Activated CD8-positive, alpha-beta memory T cell treated with anti-CD3 and anti-CD28 coated beads, Interleukin-2, amount 50 U/mL, for 4 hours (primary cell): ENCODE measurements at regions not wholly inside any gene's neighbourhood (a gene's known extent, or its start where the extent isn't known, plus 50 kb on each side); places are given as distances from the start of the nearest gene placed in this dataset.

Experiments used
- DNase-seq: peaks from one replicate; pipeline ENCODE4 v3.0.0-alpha.2; 2020

- DNase-seq: no peak
These were observed 913.6 kb downstream of the GALC start for GRCh38 chr14:87079416-87079815.

- DNase-seq: no peak
These were observed 916.1 kb downstream of the GALC start for GRCh38 chr14:87076922-87077321.

- no peak for DNase-seq
These were observed 916.8 kb downstream of the GALC start for GRCh38 chr14:87076146-87076545.

- DNase-seq: no peak
These were observed 919.0 kb downstream of the GALC start for GRCh38 chr14:87073880-87074570.

DNA sequence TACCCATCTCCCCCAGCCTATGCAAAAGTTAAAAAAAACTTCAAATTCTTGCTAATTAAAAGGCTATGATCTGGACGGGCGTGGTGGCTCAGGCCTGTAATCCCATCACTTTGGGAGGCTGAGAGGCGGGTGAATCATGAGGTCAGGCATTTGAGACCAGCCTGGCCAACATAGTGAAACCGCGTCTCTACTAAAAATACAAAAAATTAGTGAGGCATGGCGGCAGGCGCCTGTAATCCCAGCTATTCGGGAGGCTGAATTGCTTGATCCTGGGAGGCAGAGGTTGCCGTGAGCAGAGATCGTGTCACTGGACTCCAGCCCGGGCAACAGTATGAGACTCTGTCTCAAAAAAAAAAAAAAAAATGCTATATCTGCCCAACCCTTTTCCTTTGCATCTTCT, 925.4 kb downstream of the GALC start:
- DNase-seq: no peak

DNA sequence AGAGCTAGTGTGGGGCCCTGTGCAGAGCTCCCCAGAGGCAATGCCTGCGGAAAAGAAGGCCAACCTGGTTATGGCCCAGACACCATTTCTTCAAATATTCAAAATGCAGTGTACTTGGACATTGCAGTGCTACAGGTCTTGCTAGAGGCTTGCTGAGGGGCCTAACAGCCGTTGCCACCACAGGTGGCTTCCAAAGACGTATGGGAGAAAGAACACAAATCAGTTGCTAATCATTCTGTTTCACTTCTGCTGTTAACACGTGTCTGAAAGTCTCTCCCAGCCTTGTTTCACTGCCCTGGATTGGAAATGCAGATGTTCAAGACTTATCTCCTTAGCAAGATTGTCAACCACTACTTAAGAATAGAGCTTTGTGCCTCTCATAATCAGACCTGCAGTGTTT, 925.9 kb downstream of the GALC start:
- DNase-seq: no peak

DNA sequence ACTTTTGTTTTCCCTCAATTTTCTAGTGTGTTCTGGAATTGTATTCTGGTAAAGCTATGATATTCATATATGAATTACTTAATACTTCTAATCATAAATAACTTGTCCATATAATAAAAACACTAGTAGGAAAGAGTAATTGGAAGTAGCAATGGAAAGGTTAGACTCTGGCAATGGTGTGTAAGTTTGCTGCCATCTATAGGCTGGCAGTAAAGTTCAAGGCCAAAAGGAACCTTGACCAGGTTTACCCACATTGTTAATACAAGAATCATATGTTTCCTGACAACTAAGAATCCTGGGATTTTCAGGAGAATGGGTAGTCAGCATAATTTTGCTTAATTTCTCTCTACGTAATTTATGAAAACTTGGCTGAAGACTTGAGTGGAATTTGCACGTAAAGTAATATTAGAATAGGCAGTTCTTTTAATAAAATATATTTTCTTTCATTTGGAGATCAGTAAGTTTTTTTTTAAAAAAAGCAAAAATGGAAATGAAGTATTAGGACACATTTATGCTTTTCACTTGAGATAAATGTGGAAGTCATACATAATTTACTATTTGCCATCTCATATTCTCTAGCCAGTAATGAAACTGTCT, 926.7 kb downstream of the GALC start:
- no peak for DNase-seq

DNA sequence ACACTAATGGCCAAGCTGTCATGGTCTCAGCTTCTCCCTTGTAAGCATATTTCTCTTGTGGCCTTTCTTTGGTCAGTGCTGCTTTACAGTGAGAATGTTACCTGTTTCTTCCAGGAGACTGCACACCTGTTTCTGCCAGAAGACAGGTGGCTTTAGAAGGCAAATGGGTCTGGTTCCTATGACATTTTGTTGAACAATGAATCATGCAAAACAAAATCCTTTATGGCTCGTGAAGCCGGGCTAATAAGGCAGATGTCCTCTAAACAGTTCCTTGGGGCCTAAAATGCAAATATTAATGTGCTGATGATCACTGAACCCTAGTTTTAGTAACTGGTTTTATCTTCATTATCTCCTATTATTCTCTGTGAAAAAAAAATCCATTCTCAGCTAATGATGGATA, 927.6 kb downstream of the GALC start:
- no peak for DNase-seq

- DNase-seq: no peak
These were observed 929.8 kb downstream of the GALC start for GRCh38 chr14:87063181-87063580.

GRCh38 chr14:87060405-87060804, 932.6 kb downstream of the GALC start:
- DNase-seq: no peak

- DNase-seq: no peak
These were observed 933.7 kb downstream of the GALC start for GRCh38 chr14:87059060-87059839.

- no peak for DNase-seq
These were observed 938.0 kb downstream of the GALC start for GRCh38 chr14:87055007-87055406.

GRCh38 chr14:87052646-87053225, 940.2 kb downstream of the GALC start:
- DNase-seq: no peak

DNA sequence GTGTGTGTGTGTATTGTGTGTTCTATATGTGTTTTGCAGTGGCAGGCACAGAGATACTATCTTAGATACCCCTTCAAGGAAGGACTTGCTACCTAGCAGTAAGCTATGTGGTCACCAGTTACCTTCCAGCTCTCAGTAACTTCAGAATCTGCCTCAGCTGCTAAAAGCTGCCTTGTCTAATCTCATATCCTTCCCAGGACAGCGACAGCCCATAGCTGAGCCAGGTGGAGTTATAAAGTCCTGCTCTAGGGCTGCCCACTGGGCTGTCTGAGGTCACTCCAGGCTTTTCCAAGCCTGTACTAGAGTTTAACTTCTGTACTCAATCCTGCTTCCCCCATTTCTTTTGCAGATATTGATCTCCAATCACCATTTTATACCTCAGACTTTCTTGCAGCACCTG, 942.6 kb downstream of the GALC start:
- no peak for DNase-seq

DNA sequence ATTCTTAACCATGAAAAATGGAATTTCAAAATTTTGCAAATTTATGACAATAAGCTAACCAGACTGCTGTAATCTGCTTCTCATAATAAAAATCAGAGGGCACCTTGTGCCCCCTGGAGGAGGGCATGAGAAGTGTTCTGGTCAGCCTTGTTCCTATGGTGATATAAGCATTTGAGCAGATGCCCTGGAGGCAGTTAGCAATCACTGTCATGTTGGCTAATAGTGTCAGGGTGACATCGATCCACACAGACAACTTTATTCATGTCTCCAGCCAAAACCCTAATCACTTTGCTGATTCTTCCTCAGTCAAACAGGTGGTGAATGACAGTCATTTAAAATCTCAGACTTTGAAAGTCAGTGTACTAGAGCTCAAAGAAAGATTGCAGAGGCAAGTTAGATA, 943.0 kb downstream of the GALC start:
- no peak for DNase-seq

GRCh38 chr14:87046960-87047359, 946.0 kb downstream of the GALC start:
- no peak for DNase-seq

DNA sequence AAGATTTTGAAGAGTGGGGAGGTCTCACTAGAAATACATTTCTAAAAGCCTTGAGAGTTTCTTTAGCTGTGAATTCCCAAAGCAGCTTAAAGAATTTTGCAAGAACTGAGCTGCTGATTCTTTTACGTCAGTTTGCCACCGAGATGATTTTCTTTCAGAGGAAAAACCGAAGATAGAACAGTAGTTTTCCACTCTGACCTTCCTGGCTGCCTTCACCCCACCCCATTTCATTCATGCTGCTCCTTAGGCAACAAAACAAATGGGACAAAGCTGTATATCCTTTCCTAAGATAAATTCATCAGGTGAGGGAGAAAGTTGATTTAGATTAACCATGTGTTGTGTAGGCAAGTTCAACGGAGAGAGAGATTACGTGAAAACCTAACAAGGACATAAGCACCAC, 947.0 kb downstream of the GALC start:
- no peak for DNase-seq

DNA sequence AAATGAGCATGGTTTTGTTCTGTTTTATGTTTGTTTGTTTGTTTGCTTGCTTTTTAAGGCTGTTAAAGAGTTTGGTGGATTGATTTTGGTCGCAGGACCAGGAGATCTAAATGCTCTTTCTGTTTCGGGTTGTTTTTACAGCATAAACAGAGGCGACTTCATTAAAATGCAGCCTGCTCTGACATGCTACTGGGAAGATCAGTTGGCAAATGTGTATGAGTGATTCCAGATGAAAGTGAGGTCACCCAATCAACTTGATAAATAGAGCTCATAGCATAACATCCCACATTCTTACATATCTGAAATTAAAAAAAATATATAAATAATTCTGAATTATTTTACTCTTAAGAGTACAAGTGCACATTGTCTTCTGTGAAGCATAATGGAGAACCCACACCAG, 947.7 kb downstream of the GALC start:
- no peak for DNase-seq

GRCh38 chr14:87044807-87045206, 948.2 kb downstream of the GALC start:
- no peak for DNase-seq

- DNase-seq: no peak
These were observed 949.2 kb downstream of the GALC start for GRCh38 chr14:87043667-87044200.

DNA sequence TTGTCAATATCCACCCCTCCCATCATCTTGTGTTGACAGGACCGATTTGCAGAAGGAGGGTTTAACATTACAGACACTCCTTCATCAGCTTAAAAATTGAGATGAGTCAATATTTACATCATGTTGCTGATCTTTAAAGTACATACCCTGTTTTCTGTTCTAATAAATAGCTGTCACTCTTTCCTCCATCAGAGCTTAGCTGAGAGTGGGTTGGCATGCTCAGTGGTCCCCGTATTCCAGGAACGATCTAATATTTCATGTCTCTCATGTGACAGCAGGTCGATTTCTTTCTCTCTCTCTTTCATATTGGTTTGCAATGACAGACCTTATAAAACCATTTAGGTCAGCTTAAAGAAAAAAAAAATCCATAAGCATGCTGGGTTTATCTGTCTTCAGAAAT, 950.6 kb downstream of the GALC start:
- DNase-seq: no peak

GRCh38 chr14:87041290-87042020, 951.5 kb downstream of the GALC start:
- DNase-seq: no peak

DNA sequence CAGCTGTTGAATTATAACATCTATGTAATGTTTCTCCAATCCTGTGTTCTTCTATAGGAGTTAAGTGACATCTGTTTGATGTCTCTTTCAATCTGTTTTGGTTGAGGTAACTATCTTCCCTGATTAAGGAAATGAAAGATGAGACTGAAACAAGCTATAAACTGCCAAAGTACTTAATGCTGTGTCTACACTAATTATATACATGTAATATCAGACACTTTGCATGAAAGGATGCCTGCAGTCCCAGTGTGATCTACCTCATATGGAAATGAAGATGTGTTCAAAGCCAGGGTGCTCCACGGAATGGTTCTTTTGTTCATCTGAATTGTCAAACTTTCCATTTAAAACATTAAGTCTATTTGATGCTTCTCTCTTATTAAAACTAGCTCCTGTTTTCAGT, 958.3 kb downstream of the GALC start:
- DNase-seq: no peak
